ENCODE measurements at regions not wholly inside any gene's neighbourhood (a gene's known extent, or its start where the extent isn't known, plus 50 kb on each side); places are given as distances from the start of the nearest gene placed in this dataset.

DNA sequence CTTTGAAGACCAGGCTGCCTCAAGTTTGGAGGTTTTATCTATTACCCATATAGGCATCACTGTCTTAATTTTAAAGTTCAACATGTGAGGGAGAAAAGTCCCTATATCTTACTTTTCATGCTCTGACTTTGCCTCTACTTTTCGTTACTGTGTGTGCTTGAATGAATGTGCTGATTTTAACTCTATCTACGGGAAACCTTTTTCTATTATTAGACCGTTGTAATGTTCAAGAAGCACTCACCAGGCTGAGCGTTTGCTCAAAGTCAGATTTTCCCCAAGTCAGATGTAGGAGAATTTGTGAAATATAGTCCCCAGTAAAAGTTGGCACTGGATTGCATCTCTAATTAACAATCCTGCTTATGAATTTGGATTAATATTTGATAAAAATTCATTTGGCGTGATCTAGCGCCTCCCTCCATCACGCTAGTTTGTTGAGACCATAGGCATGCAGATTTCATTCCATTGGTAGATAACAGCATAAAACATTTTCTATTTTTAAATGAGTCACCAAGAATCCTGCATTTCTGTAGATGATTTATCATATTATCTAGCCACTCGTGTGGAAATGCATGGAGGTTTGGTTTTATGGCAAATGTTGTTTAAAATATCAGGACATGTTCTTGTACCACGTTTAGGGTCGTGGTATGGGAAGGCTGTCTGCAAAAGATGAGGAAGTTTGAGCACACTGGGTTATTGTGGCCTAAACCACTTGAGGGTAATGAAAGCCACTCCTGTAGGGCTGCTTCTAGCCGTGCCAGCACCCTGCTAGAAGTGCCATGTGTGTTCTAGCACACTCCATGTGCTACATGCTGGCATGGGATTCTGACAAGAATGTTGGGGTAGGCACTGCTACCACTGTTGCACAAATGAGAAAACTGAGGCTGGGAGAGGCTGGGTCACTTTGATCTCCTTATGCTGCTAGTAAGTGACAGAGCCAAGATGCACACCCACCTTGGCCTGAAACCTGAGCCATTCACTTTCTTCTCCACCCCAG, 179.4 kb downstream of the FGF9 start:
- TF ChIP-seq, protein P1, sequence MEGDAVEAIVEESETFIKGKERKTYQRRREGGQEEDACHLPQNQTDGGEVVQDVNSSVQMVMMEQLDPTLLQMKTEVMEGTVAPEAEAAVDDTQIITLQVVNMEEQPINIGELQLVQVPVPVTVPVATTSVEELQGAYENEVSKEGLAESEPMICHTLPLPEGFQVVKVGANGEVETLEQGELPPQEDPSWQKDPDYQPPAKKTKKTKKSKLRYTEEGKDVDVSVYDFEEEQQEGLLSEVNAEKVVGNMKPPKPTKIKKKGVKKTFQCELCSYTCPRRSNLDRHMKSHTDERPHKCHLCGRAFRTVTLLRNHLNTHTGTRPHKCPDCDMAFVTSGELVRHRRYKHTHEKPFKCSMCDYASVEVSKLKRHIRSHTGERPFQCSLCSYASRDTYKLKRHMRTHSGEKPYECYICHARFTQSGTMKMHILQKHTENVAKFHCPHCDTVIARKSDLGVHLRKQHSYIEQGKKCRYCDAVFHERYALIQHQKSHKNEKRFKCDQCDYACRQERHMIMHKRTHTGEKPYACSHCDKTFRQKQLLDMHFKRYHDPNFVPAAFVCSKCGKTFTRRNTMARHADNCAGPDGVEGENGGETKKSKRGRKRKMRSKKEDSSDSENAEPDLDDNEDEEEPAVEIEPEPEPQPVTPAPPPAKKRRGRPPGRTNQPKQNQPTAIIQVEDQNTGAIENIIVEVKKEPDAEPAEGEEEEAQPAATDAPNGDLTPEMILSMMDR (conservative IDR thresholded peaks at IDR 0.05; ENCODE audit: low read length) = no peak
- no peak for TF ChIP-seq EZH2phosphoT487 (IDR thresholded peaks at IDR 0.05; ENCODE audit: borderline replicate concordance)
